Nucleus accumbens (tissue), 56 donors: ENCODE measurements at regions not wholly inside any gene's neighbourhood (a gene's known extent, or its start where the extent isn't known, plus 50 kb on each side); places are given as distances from the start of the nearest gene placed in this dataset.

Experiments
- DNase-seq, 56 donors: peaks; one replicate each; lab custom pipeline; 2025; lab: John Stamatoyannopoulos, UW

GRCh38 chr4:57640391-57641100, 530.4 kb upstream of the IGFBP7 start:
- no peak for DNase-seq

DNA sequence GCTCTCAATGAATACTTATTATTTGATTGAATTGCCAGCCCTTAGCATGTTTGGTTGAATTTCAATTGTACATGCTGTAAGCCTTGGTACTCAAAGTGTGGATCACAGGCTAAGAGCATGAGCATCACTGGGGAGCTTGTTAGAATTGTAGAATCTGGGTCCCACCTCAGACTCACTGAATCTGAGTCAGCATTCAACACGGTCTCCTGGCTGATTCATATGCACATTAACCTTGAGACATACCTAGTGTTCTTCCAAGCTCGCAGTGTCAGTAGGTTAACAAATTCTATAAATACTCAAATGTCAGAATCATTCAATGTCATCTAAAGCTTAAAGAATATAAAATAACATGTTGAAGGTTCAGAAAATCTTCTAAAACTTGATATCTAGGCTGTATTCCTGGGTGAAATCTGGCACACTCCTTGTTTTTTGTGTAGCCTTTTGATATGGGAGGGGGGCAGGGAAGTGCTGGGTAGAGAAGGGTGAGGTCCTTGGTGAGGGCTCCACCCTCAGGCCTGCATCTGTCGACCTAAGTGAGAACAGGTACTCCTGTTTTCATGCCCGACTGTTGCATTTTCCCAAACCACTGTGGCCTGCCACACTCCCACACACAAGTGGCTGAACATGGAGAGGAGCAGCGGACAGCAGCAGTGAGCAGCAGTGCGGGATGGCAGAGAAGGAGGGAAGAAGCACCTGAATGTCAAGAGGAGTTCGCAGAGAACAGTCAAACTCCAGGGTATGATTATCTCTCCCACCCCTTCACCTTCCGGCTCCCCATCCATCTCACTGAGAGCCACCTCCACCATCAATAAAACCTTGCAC, 529.6 kb upstream of the IGFBP7 start:
- DNase-seq: peak in 1 of 56 donors; percentile 1

DNA sequence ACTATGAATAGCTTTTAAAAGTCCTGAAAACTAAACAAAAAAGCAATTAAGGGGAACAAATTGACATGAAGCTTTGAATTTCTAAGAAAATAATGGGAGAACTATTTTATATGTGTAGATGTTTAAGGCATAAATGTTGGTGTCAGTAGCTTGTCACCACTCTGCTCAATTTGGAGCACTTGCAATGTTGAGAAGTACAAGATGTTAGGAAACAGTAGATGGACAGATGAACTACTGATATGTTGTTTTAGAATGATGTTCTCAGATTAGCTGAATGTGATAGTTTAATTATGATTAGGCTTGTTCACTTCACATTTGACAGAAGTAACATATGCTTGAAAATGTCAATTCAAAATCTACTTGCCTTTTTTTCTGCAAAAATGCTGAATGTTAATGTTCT, 525.7 kb upstream of the IGFBP7 start:
- DNase-seq: no peak

GRCh38 chr4:57633212-57633859, 523.2 kb upstream of the IGFBP7 start:
- DNase-seq: no peak

DNA sequence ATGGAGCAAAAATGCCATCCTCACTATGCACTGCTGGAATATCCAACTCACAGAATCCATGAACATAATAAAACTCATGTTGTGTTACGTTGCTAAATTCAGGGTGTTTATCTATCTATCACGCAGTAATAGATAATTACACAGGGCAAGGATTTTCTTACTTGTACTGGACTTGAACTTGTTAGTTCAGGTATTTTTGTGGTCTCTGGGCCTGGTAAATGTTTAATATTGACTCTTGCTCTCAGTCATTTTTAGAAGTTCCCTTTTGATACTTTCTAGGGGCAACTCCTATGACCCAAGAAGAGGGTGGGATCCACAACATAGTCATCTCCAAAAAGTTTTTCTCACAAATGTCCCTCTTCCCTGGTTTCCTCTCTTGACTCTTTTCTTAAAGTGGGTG, 522.4 kb upstream of the IGFBP7 start:
- DNase-seq: no peak

- no peak for DNase-seq
These were observed 521.0 kb upstream of the IGFBP7 start for GRCh38 chr4:57631147-57631546.

DNA sequence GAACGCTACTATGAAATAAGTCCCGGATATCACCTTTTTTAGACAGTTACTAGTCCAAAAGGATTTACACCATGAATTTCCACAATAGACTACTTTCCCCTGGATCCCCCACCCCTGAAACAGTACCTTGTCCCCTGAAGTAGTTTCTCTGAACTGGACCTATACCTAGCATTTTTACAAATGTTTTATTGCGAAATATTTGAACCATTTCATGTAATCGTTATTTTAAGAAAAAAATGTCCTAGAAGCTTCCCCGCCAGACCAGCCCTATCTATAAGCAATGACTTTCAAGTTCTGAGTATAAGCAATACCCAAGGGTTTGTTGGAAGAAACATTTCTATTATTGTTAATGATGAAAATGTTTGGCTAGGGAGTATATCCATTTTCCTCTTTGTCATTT, 517.8 kb upstream of the IGFBP7 start:
- DNase-seq: no peak

GRCh38 chr4:57614257-57614932, 504.2 kb upstream of the IGFBP7 start:
- no peak for DNase-seq

- no peak for DNase-seq
These were observed 502.1 kb upstream of the IGFBP7 start for GRCh38 chr4:57612279-57612678.

DNA sequence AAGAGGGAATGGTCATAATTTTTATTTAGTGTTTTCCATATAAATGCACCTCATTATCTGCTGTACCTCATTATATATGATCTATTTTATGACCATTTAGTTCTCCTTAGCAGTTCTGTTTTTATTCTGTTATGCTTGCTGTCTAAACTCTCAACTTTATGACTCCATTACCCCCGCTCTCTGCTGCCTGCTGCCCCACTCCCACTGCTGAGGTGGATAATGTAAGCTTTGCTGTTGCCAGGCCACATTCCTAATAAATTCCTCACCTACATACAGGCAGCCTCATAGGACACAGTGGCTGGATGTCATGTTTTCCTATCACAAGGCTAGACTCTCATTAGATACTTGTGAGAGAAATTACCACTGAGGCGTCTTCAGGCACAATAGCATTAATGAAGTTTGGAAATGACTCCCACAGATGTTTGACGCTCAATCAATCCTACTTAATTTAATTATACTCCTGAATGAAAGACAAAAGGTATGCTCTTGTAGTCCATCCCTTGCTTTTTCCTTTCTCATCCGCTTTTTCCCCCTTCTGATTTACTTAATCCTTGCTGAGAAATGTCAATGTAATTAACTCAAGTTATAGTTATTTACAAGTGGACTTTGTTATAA, 497.5 kb upstream of the IGFBP7 start:
- DNase-seq: no peak

GRCh38 chr4:57605376-57605775, 495.2 kb upstream of the IGFBP7 start:
- no peak for DNase-seq

GRCh38 chr4:57602141-57602540, 492.0 kb upstream of the IGFBP7 start:
- no peak for DNase-seq

- DNase-seq: no peak
These were observed 480.9 kb upstream of the IGFBP7 start for GRCh38 chr4:57591073-57591472.

GRCh38 chr4:57588557-57588956, 478.4 kb upstream of the IGFBP7 start:
- DNase-seq: no peak

GRCh38 chr4:57580710-57581599, 470.8 kb upstream of the IGFBP7 start:
- no peak for DNase-seq

- DNase-seq: no peak
These were observed 465.2 kb upstream of the IGFBP7 start for GRCh38 chr4:57575426-57575825.

GRCh38 chr4:57554556-57555092, 444.4 kb upstream of the IGFBP7 start:
- DNase-seq: no peak

GRCh38 chr4:57553728-57554127, 443.5 kb upstream of the IGFBP7 start:
- no peak for DNase-seq

- no peak for DNase-seq
These were observed 440.0 kb upstream of the IGFBP7 start for GRCh38 chr4:57550198-57550597.
